HG03378 (cell line): ENCODE measurements at regions not wholly inside any gene's neighbourhood (a gene's known extent, or its start where the extent isn't known, plus 50 kb on each side); places are given as distances from the start of the nearest gene placed in this dataset.
"Not testable (repeated sequence)": the region's sequence is repeated elsewhere in the genome, so short reads cannot be mapped to it uniquely, and the experiment has no call there.

Source experiments
- ATAC-seq: cut with Tn5 transposase; IDR thresholded peaks from one replicate; pipeline ENCODE4 v1.9.1; 2021; ENCODE audit warnings: mild to moderate bottlenecking, moderate library complexity; ENCODE audit not compliant: unreplicated experiment

- ATAC-seq = no peak
Measured at GRCh38 chr6:93713974-93714373, 294.6 kb upstream of the EPHA7 start.

GRCh38 chr6:93703431-93703830 is 284.1 kb upstream of the EPHA7 start:
- no peak for ATAC-seq

GRCh38 chr6:93701526-93701925 is 282.2 kb upstream of the EPHA7 start:
- ATAC-seq = no peak

- no peak for ATAC-seq
Measured at GRCh38 chr6:93685494-93685893, 266.1 kb upstream of the EPHA7 start.

- ATAC-seq = no peak
Measured at GRCh38 chr6:93684339-93684738, 265.0 kb upstream of the EPHA7 start.

GRCh38 chr6:93679836-93680235 is 260.5 kb upstream of the EPHA7 start:
- no peak for ATAC-seq

- ATAC-seq = no peak
Measured at GRCh38 chr6:93678841-93679454, 259.6 kb upstream of the EPHA7 start.

- ATAC-seq = no peak
Measured at GRCh38 chr6:93677264-93677965, 258.1 kb upstream of the EPHA7 start.

- no peak for ATAC-seq
Measured at GRCh38 chr6:93676581-93676980, 257.2 kb upstream of the EPHA7 start.

- no peak for ATAC-seq
Measured at GRCh38 chr6:93675856-93676417, 256.6 kb upstream of the EPHA7 start.

GRCh38 chr6:93663111-93663510 is 243.8 kb upstream of the EPHA7 start:
- no peak for ATAC-seq

- no peak for ATAC-seq
Measured at GRCh38 chr6:93654548-93654947, 235.2 kb upstream of the EPHA7 start.

GRCh38 chr6:93644611-93645010 is 225.3 kb upstream of the EPHA7 start:
- ATAC-seq = no peak

- no peak for ATAC-seq
Measured at GRCh38 chr6:93639126-93639525, 219.8 kb upstream of the EPHA7 start.

- not testable (repeated sequence) for ATAC-seq
Measured at GRCh38 chr6:93636987-93637664, 217.8 kb upstream of the EPHA7 start.

GRCh38 chr6:93624408-93624807 is 205.0 kb upstream of the EPHA7 start:
- no peak for ATAC-seq

- ATAC-seq = no peak
Measured at GRCh38 chr6:93621442-93621841, 202.1 kb upstream of the EPHA7 start.

GRCh38 chr6:93604951-93605350 is 185.6 kb upstream of the EPHA7 start:
- ATAC-seq = no peak

- ATAC-seq = no peak
Measured at GRCh38 chr6:93592417-93592816, 173.1 kb upstream of the EPHA7 start.

GRCh38 chr6:93586306-93586705 is 166.9 kb upstream of the EPHA7 start:
- no peak for ATAC-seq

- ATAC-seq = no peak
Measured at GRCh38 chr6:93584300-93584699, 164.9 kb upstream of the EPHA7 start.

GRCh38 chr6:93581371-93581770 is 162.0 kb upstream of the EPHA7 start:
- ATAC-seq = no peak
